GM19351 (cell line): ENCODE measurements at regions not wholly inside any gene's neighbourhood (a gene's known extent, or its start where the extent isn't known, plus 50 kb on each side); places are given as distances from the start of the nearest gene placed in this dataset.
"Not testable (repeated sequence)": the region's sequence is repeated elsewhere in the genome, so short reads cannot be mapped to it uniquely, and the experiment has no call there.

Experiments used
- ATAC-seq: cut with Tn5 transposase; IDR thresholded peaks from one replicate; pipeline ENCODE4 v1.9.1; 2021; ENCODE audit warnings: mild to moderate bottlenecking, moderate library complexity; ENCODE audit not compliant: unreplicated experiment

DNA sequence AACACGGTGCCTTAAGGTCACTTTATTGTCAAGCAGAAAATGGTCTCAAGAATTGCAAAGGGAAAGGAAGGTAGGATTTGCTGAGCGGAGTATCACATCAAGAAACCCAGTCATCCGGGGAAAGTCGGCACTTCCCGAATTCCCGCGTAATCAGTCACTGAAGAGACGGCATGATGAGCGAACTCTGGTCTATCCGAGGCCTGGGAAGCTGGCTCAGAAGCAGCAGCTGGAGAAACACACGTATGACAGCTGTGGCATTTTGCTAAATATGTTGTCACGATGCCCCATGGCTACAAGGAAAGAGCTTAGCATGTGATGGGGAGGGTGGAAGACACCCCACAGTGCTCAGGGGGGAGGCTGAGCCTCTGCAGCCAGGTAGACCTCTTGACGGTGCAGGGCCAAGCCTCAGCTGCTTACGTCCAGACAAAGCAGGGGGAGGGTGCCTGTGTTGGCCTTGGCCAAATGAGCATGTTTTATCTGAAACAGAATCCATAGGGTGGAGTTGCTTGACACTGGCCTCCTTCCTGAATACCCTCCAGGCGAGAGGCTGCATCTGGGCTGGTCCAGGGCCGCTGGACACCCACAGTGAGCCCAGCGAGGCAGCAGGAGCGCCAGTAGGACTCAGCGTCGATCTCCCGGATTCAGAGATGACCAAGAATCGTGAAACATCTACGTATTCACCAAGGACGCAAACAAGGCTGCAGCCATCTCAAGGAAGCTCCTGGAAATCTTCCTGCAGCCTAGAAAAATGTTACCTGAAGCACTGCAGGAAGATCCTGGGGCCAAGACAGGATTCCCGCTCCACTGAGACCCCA is 118.8 kb upstream of the AFDN start:
- ATAC-seq, result no peak

DNA sequence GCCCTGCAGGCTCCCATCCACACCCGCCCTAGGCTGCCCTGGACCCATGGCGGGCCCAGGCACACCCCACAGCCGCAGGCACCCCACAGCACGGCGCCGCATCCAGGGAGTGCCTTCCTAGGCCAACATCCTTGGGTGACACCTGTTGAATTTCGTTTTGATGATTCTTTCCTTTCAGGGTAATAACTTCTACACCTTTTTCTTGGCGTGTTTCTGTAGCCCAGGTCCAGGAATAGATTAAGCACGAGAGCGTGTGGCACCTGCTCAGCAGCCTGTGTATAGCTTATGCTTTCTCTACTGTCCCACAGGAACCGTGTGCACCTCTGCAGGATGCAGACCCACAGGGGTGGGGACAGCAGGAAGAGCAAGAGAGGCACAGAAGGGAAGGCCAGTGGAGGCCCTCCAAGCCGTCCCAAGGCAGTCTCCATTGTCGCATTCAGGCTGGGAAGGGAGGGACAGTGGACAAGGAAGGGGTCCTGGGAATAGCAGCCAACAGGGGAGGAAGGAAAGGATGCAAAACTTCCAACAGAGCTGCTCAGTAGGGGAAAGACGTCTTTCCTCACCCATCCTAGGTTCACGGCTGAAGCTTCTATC is 118.1 kb upstream of the AFDN start:
- ATAC-seq, result no peak

DNA sequence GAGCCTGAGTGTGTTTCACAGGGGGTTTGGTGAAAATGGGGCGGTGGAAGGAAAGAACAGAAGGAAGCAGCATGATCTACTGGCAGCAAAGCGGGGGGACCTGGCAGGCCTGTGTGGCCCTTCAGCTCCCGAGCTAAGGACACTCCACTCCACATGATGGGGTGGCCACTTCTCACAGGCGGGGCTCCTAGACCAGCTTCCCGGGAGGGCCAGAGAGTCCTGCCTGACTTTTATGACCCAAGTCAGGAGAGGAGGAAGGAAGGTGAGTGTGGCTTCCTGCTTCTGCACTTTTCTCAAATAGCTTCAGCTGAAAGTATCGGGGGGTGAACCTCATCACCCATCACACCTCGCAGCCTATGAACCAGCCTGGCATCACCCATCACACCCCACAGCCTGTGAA is 117.5 kb upstream of the AFDN start:
- no peak for ATAC-seq

DNA sequence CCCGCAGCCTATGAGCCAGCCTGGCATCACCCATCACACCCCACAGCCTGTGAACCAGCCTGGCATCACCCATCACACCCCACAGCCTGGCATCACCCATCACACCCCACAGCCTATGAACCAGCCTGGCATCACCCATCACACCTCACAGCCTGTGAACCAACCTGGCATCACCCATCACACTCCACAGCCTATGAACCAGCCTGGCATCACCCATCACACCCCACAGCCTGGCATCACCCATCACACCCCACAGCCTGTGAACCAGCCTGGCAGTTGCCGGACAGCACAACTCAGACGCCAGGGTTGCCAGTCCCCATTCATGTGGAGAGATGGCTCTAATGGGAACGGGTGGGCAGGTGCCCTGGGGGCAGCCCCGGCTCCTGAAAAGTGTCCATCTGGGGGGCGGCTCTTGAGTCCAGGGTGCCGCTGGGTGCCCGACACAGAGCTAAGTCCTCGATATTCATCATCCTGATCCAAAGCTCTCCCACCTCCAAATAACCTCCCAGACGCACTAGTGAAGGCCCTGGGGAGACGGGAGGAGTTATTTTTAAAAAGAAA is 116.9 kb upstream of the AFDN start:
- not testable (repeated sequence) for ATAC-seq

DNA sequence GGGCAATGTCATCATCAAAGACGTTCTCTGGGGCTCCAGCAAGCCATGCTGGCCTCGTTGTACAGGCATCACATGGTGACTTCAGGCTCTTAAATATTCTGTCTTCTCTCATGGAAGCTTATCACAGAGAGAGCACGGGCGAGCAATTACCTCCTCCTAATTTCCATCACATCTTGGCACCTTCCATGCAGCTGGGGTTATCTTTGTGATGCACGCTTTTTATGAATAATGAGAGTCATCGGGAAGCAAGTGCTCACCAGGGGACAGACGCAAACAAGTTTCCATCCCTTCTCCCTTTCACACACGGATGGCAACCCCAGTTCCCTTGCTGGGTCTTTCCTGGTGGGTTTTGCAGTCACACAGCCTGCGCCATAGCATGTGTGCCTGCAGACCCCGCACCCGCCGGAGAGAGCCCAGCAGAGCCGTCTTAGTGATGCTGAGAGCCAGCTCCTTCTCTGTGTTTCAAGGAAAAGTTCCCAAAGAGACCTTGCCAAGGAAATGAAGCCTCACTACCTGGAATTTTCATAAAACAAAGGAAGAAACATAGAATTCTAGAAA is 116.3 kb upstream of the AFDN start:
- no peak for ATAC-seq

DNA sequence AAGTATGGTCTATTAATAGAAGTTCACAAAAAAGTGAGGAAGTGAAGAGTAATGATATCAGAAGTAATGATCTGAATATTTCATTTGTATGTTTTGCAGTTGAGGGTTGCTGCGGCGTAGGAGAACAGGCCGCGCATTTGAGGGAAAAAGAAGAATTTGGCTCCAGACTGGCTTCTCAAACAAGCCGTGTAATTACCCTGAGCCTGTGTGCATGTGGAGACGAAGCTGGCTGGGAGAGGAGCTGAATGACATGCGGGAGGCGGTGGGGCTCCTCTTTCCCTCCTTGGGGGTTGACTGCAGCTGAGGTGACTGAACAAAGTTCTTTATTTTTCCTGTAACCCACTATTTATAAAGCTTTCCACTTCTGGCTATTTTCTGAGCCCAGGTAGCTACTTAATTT is 115.5 kb upstream of the AFDN start:
- no peak for ATAC-seq

DNA sequence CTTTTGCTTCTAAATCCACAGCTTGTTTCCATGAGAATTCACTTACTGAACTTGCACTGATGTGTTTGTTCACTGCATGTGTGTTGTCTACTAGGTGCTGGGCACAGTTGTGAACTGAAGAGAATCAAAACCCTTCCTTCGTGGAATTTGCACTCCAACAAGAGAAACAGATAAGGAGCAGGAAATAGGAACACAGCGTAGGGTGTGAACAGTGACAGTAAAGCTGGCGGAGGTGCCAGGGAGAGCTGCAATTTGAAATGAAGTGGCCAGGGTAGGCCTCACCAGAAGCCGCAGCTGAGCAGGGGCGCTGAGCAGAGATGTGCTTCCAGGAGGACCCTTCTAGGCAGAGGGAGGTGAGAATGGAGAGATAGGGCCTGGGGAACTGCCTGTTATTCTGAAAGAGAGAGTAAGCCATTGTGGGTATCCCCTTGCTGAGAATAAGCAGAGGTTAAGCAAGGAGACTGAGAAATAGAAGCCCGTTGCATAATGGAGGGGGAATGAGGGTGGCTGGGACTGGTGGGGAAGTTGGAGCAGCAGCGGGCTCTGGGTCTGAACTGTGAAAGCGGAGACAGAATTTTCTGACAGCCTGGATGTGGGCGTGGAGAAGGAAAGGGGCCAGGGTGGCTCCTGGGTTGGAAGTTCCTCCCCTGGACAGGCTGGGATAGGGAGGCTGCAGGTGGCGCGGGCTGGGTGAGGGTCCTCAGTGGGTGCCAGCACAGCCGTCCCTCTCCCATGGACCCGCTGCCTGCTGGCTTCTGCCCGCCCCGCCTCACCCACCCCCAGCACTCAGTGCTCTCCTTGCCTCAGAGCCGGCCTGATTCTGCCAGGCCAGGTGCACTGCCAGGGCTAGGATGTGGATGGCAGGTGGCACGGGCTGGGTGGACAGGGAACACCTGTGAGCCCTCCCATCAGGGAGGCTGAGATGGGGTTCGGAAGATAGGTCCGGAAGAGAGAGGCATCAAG is 114.7 kb upstream of the AFDN start:
- no peak for ATAC-seq

DNA sequence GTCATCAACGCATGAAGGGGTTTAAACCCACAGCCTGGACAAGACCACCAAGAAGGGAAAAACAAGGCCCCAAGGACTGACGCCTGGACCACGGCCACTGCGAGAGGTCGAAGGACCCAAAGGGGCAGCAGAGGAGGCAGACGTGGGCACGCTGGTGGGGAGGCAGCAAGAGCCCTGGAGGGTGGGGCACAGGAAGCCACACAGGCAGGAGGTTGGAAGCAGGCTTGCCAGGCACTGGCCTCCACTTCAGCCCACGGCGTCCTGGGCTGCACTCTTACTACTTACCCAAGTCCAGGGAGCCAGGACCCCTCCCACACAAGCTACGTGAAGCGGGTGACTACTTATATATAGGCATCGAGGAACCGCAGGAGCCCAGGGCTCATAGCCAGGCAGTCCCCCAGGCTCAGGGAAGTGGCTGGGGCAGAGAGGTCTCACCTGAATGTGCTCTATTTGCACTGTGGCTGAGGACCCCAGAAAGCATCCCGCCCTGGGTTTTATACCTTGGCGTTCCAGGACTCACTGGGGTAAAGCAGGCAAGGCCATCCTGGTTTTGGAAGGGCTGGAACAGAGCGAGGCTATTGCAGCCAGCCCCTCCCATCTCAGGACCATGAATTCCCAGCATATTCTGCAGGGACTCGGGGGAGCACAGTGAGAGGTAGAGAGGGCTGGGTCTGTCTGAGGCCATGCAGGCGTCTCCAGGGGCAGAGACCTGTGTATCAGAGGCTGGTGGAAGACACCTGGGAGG is 113.8 kb upstream of the AFDN start:
- no peak for ATAC-seq

DNA sequence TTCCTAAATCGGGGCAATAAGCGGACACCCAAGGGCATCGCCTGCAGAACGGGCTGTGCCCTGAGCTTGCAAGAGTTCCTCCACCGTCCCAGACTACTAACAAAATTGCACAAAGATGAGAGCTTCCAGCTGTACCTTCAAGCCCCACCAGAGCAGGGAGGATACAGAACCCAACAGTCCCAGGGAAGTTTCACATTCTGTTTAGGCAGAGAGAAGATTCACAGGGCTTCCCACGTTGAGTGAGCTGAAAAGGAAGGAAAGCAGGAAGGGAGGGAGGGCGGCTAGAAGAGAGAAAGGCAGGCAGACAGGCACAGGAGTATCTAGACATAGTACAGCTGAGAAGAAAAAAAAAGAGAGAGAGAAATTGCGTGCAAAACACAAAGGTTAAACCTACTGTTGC is 112.6 kb upstream of the AFDN start:
- ATAC-seq, result no peak

DNA sequence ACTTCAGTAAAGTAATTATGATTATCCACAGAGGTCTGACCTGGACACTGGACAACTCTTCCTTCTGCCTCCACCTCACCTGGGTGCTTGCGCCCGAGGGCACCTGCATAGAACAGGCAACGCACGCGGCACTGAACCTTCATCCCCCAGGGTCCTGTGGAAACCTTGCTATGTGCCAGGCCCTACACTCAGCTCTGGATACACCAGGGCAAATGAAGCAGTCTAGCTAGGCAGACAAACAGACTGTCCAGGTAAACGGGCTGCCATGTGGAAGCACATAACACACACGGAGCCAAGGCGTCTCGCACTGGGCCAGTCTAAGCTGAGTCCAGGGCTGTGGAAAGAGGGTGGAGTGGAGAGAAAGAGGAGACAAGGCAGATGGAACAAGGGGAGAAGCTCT is 109.3 kb upstream of the AFDN start:
- ATAC-seq, result no peak

DNA sequence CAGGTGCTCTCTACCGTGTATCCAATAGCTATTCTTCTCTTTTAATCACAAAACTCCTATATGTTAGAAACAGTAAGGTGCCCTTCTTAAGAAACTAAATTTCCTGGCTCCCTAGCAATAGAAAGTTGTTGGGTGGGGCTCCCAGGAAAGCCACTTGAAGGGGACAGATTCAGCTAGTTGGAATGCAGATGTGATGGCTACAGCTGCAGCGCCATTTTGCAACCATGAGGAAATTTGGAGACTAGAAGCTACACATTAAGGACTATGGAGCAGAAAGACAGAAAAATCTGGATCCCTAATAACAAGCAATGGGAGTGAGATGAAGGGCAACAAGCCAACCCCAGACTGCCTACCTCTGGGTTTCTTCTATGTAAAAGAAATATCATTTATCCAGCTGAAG is 108.8 kb upstream of the AFDN start:
- ATAC-seq, result no peak

DNA sequence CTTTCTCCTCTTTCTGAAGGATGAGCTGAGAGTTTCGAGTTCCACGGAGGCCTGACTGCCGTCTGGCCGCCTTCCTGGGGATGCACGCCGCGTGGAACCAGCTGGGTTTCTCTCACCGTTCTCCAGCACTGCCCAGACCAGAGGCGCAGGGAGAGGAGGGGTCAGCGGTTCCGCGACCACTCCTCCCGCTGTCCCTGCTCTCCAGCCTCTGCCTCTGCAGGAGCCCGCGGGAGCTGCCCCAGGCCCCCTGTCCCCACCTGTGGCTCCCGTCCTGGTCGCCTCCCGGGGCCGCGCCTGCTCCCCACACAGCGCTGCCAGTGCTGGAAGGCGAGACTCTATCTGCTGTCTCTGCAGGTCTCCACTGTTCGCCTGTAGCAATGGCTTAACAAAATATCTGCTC is 106.8 kb upstream of the AFDN start:
- no peak for ATAC-seq

DNA sequence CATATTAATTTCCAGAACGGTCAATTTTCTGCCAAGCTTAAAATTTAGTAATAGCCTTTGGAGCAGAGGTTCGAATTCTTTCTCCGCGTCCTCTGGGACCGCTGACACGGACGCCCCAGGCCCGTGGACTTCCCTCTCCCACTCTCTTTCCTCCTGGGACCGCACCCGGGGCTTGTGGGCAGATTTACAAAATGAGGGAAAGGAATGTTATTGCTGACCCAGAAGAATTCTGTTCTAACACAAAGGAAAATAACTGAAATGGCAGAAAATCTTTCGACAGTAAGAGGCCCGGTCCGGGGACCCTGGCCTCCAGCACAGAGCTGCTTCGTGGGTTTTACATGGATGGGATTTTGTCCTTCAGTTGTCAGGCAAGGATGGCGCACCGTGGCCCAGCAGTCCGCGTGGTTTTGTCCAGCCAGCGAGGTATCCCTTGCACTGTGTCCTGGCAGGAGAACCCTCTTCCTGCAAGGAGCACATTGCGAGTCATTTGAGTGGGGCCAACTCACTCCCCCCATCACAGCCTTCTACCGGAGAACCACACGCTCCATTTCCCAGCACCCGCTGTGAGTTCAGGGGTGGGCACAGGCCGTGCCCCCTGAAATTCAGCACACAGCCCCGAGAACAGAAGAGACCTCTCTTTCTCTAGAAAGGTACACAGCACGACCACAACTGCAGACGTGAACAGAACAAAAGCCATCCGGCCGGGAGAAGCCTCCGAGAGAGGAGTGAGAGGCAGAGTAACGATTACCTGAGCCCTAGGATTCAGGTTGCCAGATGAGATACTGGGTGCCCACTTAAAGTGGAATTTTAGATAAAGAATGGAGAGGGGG is 106.0 kb upstream of the AFDN start:
- no peak for ATAC-seq

DNA sequence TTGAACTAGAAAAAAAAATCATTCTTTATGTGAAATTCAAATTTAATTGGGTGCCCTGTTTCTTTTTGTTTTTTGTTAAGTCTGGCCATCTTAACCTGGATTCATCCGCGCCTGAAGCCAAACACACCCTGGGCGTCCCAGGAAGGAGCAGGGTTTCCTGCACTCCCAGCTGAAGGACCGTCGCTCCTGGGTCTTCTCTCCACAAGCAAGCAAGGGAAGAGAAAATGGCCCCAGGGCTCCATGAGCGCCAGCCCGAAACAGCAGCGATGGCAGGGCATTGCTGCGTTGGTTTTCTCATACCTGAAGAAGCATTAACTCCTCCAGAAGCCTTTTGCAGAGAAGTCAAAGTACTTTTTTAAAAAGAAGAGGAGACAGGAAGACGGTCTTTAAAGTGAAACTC is 105.4 kb upstream of the AFDN start:
- no peak for ATAC-seq

DNA sequence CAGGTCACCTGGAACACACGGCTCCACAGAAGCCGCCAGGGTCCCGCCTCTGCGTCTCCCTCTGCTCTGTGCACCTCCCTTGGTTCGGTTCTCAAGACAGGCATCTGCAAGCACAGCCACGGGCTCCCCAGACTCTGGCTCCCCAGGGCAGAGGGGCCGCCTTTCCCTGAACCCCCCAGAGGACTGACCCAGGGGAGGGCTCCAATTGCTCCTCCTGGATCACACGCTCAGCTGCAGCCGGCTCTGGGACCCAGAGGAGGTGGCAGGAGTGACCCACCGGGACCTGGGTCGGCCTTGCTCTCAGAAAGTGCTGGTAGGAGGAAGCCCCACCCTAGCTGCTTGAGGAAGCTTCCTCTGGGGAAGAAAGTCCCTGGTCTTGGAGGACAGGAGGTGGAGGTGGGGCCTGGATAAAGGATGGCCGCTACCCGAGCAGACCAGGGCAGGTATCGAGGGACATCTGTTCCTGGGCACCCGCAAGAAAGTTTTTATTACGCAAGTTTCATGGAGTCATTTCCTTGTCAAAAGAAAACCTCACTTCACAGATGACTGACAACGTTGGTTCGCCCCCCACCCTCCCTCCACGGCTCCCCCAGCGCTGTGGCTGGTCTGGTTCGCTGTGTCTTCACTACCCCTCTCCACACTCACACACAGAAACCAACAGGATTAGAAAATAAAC is 103.9 kb upstream of the AFDN start:
- no peak for ATAC-seq

DNA sequence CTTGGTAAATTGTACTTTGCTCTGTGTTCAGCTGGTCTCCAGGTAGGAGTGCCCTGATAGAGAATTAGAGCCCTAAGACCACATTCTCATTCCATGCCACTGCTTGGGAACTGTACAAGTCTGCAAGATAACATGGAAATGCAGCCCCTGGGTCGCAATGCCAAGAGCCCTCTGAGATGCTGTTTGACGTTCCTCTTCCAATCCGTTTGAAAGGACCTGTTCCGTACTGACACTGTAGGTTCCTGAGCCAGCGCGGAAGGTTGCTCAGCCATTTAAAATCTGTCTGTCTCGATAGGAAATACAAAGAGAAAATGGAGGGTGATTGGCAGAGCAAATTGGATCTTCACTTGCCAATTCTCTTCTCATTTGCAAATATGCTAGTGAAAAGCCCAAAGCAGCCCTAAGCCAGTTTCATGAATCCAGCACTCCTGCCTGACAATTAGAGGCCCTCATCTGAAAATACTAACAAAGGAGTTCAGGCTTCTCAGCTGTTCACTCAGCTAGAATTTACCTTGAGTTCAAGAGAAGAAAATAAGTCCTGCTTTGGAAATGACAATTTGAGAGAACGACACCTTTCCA is 100.6 kb upstream of the AFDN start:
- no peak for ATAC-seq

DNA sequence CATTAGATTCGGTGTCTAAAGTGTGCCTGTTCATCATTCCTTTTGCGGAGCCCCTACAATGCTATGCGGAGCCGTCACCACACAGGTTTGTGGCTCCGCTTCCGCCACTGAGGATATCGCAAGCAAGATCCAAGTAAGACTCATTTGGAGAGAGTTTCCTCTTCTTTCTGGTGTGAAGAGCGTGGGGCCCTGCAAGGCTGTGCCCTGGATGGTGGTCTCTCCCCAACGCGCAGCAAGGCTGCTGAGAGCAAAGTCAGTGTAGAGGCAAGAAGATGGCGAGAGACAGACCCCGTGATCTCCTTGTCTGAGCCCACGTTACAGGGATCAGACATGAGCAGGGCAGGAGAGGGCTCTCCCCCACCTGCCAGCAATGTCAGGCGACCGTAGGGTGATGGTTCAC is 96.3 kb upstream of the AFDN start:
- no peak for ATAC-seq

DNA sequence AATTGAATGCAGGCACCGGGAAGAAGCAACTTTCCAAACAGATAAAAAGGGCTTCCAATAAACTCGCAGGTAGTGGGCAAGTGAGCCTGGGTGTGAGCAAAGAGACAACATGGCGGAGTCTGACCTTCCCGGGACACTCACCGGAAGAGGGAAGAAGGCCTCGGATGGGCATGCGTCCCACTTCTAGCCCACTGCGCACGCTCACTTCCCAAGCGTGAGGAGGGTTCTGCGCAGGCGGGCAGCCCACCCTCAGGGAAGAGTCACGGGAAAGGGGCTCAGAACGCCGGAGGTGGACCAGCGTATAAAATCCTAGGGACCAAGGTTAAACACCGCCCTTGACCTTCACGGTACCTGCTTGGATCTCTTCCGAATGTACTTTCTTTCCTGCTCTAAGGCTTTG is 95.5 kb upstream of the AFDN start:
- ATAC-seq, result no peak
